Vagina (tissue), 2 donors: ENCODE measurements at regions not wholly inside any gene's neighbourhood (a gene's known extent, or its start where the extent isn't known, plus 50 kb on each side); places are given as distances from the start of the nearest gene placed in this dataset.

Source experiments
- POLR2AphosphoS5 ChIP-seq, 2 donors: sonication (generic); formaldehyde crosslinking; IDR thresholded peaks; one replicate each; pipeline ENCODE4 v1.9.0; 2017; ENCODE audit warnings: antibody characterized with exemption in 2 of 2, mild to moderate bottlenecking in 2 of 2, low read depth in 1 of 2; ENCODE audit not compliant: insufficient read depth in 1 of 2
- TF ChIP-seq, protein P1 (sequence below), 3 experiments: fragments of 450-650 bp in 2 of 3; fragments of 200-600 bp in 1 of 3; sonication (generic) in 1 of 3; IDR thresholded peaks; one replicate each; pipeline ENCODE4 v1.5.1; 2017 to 2019; ENCODE audit warnings: antibody characterized with exemption in 3 of 3, mild to moderate bottlenecking in 2 of 3, moderate library complexity in 2 of 3

DNA sequence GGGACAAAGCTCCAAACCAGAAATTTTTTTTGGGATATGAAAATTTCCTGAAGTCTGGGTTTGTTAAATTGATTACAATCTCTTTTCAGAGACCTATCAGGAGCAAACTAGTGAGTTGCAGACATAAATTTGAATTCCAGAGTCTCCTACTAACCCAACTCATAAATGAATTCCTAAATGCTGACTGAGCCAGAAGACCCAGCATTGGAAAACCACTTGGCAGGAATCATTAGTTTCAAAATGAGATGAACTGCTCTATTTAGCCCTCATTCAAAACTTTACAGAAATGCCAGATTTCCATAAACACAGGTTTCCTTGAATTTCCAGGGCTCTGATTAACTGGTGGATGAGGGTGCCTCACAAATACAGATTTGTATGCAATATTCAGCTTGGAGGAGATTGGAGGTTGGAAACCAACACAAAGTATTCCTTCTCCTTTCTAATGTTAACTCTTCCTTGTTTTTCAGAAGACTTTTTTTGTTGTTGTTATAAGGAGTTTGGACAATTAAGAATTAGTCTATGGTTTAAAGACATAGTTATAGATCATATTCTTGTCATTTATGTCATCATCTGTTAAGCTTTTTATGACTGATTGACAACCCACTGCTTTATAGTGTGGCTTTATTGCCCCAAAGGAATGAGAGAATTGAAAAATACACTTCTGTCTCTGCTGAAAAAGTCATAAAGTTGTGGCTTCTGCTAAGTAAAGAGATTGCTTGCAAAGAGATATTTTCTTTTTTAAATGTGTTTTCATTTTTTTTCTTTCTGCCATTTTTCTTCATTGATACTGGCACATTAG, 222.8 kb downstream of the HLX start:
- TF ChIP-seq, protein P1, sequence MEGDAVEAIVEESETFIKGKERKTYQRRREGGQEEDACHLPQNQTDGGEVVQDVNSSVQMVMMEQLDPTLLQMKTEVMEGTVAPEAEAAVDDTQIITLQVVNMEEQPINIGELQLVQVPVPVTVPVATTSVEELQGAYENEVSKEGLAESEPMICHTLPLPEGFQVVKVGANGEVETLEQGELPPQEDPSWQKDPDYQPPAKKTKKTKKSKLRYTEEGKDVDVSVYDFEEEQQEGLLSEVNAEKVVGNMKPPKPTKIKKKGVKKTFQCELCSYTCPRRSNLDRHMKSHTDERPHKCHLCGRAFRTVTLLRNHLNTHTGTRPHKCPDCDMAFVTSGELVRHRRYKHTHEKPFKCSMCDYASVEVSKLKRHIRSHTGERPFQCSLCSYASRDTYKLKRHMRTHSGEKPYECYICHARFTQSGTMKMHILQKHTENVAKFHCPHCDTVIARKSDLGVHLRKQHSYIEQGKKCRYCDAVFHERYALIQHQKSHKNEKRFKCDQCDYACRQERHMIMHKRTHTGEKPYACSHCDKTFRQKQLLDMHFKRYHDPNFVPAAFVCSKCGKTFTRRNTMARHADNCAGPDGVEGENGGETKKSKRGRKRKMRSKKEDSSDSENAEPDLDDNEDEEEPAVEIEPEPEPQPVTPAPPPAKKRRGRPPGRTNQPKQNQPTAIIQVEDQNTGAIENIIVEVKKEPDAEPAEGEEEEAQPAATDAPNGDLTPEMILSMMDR (IDR thresholded peaks at IDR 0.05), result no peak
- no peak for TF ChIP-seq POLR2AphosphoS5 (IDR thresholded peaks at IDR 0.05; ENCODE audit: insufficient read depth in 1 of 2, low read depth in 1 of 2)
